Fibroblast of pulmonary artery (primary cell): ENCODE measurements at regions not wholly inside any gene's neighbourhood (a gene's known extent, or its start where the extent isn't known, plus 50 kb on each side); places are given as distances from the start of the nearest gene placed in this dataset.

ENCODE experiments used
- DNase-seq: peaks from one replicate; pipeline ENCODE4 v3.0.0-alpha.2; 2010; ENCODE audit warnings: low read depth
- H3K4me3 ChIP-seq: replicated peaks from 2 replicates; pipeline ENCODE4 v1.5.1; 2011; ENCODE audit warnings: low read depth, mild to moderate bottlenecking, control low read depth, low read length, moderate library complexity
- TF ChIP-seq, protein P1 (sequence below): IDR thresholded peaks from 2 replicates; pipeline ENCODE4 v1.5.1; 2011; ENCODE audit warnings: mild to moderate bottlenecking, control low read depth, low read length, inconsistent platforms; ENCODE audit errors: missing control alignments

GRCh38 chr21:25390701-25391100 lies 216.6 kb downstream of the MRPL39 start:
- TF ChIP-seq, protein P1, sequence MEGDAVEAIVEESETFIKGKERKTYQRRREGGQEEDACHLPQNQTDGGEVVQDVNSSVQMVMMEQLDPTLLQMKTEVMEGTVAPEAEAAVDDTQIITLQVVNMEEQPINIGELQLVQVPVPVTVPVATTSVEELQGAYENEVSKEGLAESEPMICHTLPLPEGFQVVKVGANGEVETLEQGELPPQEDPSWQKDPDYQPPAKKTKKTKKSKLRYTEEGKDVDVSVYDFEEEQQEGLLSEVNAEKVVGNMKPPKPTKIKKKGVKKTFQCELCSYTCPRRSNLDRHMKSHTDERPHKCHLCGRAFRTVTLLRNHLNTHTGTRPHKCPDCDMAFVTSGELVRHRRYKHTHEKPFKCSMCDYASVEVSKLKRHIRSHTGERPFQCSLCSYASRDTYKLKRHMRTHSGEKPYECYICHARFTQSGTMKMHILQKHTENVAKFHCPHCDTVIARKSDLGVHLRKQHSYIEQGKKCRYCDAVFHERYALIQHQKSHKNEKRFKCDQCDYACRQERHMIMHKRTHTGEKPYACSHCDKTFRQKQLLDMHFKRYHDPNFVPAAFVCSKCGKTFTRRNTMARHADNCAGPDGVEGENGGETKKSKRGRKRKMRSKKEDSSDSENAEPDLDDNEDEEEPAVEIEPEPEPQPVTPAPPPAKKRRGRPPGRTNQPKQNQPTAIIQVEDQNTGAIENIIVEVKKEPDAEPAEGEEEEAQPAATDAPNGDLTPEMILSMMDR, result no peak
- DNase-seq, result no peak
- no peak overlapping the region for H3K4me3 ChIP-seq

DNA sequence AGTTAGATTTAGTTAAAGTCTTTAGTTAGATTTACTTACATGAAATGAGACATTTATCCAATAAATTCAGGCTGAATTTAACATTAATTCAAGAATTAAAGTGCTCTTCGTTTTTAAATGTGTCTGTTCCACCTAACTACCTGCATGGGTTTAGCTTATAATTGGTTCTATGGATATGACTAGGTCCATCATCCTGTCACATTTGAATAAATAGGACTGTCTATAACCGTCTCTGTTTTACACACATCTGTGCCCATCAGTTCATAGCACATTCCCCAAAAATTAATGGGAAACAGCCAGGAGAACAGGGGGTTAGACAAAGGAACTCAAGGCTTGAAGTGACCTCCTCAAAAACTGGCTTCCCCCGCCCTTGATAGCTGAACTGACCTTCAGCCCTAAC lies 219.6 kb downstream of the MRPL39 start:
- H3K4me3 ChIP-seq, result no peak overlapping the region
- no peak for DNase-seq
- TF ChIP-seq, protein P1, result no peak

DNA sequence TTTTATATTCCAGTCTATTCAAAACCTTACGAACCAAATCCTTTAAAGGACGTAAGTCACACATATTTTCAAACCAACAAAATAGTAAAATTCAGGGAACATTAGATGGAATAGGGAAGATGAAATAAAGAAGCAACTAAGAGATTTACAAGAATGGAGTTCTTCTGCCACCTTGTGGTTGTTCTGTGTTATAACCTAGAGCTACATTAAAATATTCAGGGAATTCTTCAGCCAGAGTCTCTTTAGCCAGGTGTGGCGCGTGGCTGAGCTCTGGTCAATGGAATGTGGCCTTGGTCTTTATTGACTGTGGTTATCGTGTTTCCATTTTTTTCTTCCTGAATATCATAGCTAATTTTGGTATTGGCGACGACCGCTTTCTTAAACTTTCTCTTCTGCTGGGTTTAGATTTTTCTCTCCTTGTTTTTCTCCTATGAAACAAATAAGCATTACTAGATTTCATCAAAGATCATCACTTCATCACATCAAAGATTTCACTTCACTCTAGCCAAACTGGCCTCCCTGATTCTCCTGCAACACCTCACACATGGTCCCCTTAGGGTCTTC lies 221.3 kb downstream of the MRPL39 start:
- TF ChIP-seq, protein P1, result peak; percentile 68
- peak; percentile 83 for DNase-seq
- no peak overlapping the region for H3K4me3 ChIP-seq

- TF ChIP-seq, protein P1, result no peak
- no peak for DNase-seq
- no peak overlapping the region for H3K4me3 ChIP-seq
Observed at GRCh38 chr21:25385341-25385740, 221.9 kb downstream of the MRPL39 start.

DNA sequence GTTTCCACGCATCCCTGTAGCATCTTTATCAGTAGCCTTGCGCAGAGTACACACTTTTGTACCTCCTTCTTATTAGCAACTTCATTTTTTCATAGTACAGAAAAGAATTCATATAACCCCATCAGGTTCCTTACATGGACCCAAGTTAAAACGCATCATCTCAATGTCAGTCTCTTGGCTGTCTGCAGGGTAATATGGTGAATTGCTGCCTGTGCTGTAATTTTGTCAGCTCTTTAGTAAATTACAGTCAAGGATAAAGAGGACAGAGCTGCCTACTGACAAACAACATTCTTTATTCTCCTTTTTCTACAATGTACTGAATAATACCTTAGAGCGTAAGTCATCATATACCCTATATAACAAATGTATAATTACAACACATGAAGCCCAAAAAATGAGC lies 222.5 kb downstream of the MRPL39 start:
- DNase-seq, result no peak
- TF ChIP-seq, protein P1, result no peak
- H3K4me3 ChIP-seq, result no peak overlapping the region

GRCh38 chr21:25383545-25383944 lies 223.7 kb downstream of the MRPL39 start:
- H3K4me3 ChIP-seq, result no peak overlapping the region
- TF ChIP-seq, protein P1, result no peak
- no peak for DNase-seq

- TF ChIP-seq, protein P1, result no peak
- no peak overlapping the region for H3K4me3 ChIP-seq
- no peak for DNase-seq
Observed at GRCh38 chr21:25381936-25382452, 225.3 kb downstream of the MRPL39 start.
